AML-193 (cell line): ENCODE measurements at regions not wholly inside any gene's neighbourhood (a gene's known extent, or its start where the extent isn't known, plus 50 kb on each side); places are given as distances from the start of the nearest gene placed in this dataset.

Experiments
- DNase-seq, 2 experiments: peaks; one replicate each; lab custom pipeline; 2025; lab: John Stamatoyannopoulos, UW

- DNase-seq: no peak
Measured at GRCh38 chr5:82335806-82336205, 57.7 kb upstream of the RPS23 start.

DNA sequence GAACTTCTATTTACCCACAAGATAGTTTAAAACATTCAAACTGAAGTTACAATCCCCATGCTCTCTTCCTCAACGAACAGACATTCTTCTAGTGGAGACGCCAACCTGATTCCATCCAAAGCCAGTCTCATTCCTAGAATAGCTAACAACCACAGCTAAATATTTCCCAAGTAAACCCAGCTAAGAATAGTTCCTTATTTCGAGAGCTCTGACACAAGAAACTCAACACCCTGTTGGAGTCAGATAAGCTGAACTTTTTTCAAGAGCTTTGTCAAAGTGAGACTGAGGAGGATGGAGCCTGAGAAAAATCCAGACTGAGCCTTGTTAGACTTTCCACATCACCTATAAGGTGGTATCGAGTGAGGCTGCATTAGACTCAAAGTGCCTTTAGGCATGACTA, 56.7 kb upstream of the RPS23 start:
- DNase-seq: no peak

DNA sequence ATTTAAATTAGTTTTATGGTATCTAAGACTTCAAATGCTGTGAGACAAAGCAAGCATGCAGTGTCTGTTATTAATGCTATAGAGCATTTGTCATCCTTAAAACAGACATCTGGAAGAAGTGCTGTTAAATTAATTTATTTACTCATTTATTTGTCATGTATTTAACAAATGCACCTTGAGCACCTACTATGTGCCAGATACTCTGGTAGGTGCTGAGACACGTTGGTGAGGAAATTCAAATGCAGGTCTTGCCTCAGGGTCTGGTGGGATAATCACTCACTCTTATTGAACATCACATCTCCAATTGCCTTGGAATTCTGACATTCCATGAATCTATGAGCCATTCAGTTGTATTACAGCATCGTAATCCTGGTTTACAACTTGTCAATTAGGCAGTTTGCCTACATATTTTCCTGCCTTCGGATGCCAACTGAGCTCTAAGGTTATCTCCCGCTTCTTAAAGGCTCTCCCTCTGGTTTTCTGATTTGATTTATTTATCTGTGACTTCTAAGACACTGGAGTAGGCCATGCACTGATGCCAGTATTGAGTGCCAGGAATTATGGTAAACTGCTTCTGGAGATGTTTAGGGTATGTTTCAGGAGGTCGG, 56.0 kb upstream of the RPS23 start:
- DNase-seq: no peak

DNA sequence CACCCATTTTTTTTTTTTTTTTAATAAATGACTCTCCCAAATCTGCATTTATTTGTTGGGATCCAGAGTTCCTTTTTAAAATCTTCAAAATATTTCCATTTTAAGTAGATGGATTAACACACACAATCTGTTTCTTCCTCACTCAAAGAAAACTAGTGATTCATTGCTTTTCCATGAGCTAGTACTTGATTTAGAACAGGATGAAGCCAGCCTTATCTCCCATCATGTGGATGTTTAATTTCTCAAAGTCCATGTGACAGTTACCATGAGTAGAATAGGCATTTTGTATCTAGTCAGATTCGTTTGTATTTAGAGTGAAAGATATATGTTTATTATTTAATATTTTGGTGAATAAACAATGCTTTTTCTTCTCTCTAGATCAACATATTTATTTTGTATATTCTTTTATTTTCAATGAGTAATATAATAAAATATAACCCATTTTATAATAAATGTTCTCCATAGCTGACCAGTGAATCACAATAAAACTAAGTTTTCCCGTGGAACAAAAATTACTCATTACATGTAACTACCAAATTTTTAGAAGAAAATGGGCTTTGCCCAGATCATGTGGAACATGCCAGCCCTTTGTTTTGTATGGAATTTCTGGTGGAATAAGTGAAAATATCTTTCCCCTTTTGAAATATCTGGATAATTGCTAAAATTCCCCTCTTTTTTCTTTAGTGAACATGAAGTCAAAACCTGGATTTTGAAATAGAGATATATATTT, 54.9 kb upstream of the RPS23 start:
- no peak for DNase-seq

- DNase-seq: no peak
Measured at GRCh38 chr5:82332064-82332855, 54.1 kb upstream of the RPS23 start.

DNA sequence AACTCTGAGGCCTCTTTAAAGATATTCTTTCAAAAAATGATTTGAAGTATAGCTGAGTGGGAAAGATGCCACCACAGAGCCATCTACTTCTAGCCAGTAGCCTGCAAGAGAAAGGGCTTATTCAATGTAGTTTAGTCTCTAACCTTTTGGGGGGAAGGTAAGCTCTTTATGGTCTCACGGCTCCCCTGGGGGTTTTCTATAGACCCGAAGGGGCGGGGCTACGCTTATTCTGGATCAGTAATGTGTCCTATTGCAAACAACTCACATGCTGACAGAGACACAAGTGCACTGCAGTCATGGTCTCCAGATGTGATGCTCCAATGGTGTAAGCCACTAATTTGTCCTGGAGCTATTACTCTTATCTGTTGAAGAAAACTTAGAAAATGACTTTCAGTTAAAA, 53.4 kb upstream of the RPS23 start:
- DNase-seq: no peak

DNA sequence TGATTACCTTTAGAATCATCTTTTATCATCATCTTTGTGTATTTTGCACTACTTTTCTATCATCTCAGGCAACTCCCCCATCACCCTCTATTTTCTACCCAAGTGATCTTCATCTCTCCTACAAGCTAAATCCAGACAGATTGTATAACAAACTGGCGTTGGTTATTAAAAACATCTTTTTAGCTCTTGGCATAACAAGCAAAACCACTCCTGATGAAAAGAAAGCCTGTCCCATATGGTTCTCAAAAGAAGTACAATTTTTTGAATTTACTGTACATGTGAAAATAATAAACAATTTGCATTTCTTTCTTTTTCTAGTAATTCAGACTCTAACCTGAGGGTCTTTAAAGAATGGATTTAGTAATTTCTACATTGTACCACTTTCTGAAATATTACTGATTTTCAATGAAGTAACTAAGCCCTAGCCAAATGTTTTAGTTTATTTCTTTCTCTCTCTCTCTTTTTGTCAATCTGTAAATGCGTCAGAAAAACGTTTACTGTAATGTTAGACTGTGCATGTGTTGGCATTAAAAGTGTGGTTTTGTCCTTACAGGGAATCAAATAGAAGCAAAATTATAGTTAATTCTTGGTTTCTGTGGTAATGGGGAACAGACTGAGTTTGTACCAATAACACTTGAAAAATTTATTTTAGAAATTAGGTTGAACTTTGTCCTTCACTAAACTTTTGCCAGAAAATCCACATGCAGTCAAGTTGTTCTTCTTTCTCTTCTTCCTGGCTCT, 52.5 kb upstream of the RPS23 start:
- no peak for DNase-seq

GRCh38 chr5:82329393-82329792, 51.2 kb upstream of the RPS23 start:
- no peak for DNase-seq
